HG03521 (cell line): ENCODE measurements at regions not wholly inside any gene's neighbourhood (a gene's known extent, or its start where the extent isn't known, plus 50 kb on each side); places are given as distances from the start of the nearest gene placed in this dataset.
"Not testable (repeated sequence)": the region's sequence is repeated elsewhere in the genome, so short reads cannot be mapped to it uniquely, and the experiment has no call there.

ENCODE experiments used
- ATAC-seq: cut with Tn5 transposase; IDR thresholded peaks from one replicate; pipeline ENCODE4 v1.9.1; 2021; ENCODE audit warnings: mild to moderate bottlenecking, moderate library complexity; ENCODE audit not compliant: unreplicated experiment

DNA sequence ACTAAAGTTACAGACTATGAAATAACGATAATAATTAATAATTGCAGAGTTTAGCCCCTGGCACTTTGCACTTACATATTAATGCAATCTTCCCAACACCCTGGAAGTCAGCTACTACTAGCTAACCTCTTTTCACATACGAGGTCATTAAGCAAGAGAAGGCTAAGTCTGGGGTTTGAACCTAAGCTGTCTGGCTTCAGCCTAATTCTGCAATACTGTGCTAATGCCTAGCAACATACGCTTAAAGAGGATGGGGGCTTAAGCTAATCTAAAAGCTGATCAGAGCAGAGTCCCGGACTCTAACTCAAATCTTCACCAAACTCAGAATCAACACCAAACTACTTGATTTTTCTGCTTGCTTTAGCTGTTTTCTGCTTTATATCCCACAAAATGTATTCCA, 168.7 kb upstream of the GNAI1 start:
- ATAC-seq, result no peak

DNA sequence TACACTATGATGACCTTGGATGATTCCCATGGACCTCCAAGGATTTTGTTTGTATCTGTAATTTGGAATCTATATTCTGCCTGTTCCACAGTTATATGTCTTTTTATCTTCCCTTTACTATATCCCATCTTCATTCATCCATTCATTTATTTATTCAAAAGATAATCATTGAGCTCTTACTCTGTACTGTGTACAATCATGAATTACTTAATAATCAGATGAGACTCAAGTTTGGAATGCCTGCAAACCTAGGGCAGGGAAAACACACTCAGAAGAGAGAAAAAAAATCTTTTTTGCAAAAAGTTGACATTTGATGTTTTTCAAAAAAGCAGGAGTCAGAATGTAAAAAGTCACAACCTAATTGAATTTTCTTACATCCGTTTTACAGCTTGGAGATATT, 170.2 kb upstream of the GNAI1 start:
- ATAC-seq, result no peak

DNA sequence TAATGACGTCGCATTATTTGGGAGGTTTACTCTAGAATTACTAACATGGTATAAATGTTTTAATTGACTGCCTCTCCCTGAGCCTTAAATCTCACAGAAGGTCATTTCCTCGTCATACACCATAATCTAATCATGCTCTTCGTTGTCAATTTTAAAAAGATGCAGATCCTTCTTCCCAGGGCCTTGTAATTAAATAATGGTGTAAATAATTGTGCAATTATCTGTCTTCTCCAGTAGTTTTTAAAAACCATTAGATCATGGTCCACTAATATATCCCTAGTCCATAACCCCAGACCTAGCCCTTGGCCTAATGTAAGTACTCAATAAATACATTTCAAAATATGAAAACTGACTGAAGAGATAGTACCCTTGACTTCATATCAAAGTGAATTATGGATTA, 181.5 kb upstream of the GNAI1 start:
- no peak for ATAC-seq

DNA sequence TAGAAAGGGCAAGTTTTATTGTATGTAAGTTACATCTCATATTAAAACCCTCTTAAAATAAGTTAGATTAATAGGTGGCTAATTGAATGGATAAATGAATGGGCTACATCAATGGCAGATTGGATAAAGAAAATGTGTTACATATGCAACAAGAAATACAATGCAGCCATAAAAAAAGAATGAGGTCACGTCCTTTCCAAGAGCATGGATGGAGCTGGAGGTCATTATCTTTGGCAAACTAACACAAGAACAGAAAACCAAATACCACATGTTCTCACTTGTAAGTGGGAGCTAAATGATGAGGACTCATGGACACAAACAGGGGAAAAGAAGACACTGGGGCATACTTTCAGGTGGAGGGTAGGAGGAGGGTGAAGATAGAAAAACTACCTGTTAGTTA, 182.2 kb upstream of the GNAI1 start:
- ATAC-seq, result no peak

DNA sequence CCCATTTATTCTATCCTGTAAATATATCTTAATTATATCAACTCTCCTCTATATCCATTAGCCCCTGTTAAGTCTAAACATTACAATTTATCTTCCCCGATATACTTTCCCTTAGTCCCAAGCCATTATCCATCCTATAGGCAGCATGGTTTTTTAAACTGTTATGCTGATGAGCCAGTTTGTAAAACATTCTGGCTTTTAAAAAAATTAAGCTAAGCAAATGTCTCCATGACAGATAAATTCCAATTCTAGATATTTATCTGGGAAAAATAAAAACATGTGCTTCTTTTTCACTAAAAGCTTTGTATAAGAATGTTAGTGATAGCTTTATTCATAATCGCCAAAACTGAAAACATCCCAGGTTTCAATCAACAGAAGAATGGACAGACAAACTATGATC, 183.2 kb upstream of the GNAI1 start:
- no peak for ATAC-seq

DNA sequence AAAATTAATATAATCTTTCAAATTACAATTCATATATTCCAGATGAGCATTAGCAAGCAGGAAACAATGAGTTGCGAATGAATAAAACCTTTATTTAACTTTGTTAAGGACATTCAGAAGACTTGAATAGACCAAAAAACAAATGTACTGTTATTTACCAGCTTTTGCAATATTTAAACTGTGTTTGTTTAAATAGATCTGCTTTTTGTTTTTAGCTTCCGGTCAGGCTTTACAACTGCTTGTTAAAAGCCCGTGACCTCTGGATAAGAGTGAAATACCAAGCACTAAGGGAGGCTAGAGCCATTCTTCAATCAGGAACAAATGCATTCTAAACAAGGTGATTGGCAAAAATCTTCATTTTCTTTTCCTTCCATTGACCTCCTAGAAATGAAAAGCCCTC, 184.9 kb upstream of the GNAI1 start:
- ATAC-seq, result no peak

DNA sequence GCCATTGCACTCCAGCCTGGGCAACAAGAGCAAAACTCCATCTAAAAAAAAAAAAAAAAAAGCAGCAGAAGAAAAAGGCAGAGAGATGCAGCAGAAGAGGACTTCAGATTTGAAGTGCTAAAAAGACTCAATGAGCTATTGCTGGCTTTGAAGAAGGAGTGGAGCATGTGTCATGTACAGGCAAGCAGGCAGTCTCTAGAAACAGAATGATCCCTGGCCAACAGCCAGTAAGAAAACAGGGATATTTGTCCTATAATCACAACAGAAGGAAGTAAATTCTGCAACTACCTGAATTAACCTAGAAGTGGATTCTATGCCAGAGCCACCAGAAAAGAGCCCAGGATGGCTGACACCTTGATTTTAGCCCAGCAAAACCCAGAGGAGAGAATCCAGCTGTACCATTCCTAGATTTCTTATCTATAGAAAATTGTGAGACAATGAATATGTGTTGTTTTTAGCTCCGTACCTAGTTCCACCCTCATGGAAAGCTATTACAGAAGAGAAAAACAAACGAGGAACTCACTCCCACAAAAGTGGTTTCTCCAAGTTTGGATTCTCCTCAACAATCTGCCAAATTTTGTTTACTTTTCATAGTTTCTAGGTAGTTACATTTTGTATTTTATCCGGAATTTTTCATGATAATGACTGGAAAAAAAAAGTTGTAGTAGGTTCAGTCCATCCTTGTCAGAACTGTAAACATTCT, 198.2 kb upstream of the GNAI1 start:
- ATAC-seq, result no peak

DNA sequence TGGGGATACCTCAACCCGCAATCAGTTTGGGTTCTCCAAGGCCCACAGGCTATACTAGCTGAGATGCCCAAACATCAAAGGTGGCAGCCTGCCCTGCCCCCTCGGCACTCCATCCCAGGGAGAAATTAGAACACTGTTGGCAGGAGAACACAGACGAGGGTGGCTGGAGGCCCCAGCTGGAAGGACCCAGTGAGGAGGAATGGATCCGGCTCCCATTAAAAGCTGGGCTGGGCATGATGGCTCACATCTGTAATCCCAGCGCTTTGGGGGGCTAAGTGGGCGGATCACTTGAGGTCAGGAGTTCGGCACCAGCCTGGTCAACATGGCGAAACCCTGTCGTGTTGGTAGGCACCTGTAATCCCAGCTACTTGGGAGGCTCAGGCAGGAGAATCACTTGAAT, 199.9 kb upstream of the GNAI1 start:
- ATAC-seq, result no peak

DNA sequence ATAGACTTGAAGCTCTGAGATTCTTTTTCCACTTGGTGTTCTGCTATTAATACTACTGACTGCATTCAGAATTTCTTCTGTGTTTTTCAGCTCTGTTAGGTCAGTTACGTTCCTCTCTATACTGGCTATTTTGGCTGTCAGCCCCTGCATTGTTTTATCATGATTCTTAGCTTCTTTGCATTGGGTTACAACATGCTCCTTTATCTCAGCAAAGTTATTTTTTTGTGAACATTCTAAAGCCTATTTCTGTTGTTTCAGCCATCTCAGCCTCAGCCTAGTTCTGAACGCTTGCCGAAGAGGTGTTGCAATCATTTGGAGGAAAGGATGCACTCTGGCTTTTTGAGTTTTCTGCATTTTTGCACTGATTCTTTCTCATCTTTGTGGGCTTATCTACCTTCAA, 201.5 kb upstream of the GNAI1 start:
- no peak for ATAC-seq

DNA sequence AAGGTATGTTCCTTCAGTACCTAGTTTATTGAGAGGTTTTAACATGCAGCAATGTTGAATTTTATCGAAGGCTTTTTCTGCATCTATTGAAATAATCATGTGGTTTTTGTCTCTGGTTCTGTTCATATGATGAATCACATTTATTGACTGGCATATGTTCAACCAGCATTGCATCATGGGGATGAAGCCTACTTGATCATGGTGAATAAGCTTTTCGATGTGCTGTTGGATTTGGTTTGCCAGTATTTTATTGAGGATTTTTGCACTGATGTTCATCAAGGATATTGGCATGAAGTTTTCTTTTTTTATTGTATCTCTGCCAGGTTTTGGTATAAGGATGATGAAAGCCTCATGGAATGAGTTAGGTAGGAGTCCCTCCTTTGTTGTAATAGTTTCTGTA, 204.0 kb upstream of the GNAI1 start:
- ATAC-seq, result no peak

DNA sequence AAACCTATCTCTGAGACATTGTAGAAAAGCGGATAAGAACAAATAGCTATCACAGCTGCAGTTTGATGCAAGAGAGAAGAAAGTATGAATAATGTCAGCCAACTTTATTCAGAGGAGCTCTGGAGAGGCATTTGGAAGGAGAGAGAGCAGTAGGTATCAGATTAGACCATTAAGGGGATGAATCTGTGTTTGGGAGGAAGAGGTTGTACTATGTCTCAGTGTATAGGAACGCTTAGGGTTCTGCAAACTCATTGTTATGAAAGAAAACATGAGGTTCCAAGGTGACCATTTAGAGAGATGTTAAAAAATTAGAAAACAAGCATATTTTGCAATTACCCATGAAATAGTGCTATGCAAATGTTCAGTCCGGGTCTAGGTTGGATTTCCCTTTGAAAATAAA, 207.5 kb upstream of the GNAI1 start:
- ATAC-seq, result no peak

DNA sequence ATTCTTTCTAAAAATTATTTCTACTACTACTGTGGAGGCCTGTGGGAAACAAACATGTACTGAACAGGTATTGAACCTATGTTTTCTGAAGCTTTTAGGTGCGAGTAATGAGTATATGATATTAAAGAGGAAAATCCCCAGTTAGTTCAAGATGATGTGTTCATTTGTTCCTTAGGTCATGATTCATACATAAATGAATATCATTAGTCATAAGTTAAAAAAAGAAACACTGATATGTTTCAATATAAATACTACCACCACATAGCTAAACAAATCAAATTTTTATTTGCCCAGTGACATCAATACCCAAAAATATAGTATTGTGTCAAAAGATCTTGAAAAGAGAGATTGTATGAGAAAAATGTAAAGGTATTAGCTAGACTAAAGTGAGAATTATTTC, 210.7 kb upstream of the GNAI1 start:
- ATAC-seq, result no peak

DNA sequence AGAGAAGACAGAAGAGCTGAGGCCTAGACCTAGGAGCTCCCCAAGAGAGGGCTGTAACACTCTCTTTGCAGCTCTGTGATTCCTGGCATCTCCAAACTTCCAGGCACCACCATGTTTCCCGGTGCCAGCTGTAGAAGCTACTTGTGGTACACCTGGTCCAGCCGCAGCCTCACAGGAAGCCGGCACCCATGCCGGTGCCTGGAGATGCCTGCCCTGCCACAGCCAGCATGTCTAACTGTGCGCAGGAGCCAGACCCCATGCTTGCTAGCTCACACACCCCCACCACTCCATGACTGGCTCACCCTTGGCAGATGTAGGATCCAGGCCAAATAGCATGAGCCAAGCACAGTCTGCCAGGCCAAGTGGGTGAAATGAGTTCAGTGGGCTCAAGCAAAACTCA, 211.7 kb upstream of the GNAI1 start:
- ATAC-seq, result no peak

DNA sequence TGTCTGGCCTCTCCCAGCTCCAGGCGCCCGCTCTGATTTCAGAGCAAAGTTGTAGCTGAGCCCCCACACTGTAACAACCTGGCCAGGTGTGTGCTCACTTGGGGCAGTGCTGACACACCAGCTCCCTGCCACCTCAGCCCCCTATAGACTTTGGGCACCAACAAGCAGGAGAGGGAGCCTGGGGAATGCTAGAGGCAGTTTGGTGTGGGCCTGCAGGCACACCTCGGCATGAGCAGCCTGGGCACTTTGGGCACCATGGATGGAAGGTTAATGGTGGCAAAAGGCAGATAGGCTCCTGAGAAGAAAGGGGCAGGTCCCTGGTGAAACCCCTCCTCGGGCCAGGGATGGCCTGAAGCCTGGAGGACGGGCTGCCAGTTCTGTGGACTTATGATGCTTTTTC, 212.7 kb upstream of the GNAI1 start:
- no peak for ATAC-seq

DNA sequence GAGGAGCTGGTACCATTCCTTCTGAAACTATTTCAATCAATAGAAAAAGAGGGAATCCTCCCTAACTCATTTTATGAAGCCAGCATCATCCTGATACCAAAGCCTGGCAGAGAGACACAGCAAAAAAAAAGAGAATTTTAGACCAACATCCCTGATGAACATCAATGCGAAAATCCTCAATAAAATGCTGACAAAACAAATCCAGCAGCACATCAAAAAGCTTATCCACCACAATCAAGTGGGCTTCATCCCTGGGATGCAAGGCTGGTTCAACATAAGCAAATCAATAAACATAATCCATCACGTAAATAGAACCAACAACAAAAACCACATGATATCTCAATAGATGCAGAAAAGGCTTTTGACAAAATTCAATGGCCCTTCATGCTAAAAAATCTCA, 216.0 kb upstream of the GNAI1 start:
- ATAC-seq, result not testable (repeated sequence)

DNA sequence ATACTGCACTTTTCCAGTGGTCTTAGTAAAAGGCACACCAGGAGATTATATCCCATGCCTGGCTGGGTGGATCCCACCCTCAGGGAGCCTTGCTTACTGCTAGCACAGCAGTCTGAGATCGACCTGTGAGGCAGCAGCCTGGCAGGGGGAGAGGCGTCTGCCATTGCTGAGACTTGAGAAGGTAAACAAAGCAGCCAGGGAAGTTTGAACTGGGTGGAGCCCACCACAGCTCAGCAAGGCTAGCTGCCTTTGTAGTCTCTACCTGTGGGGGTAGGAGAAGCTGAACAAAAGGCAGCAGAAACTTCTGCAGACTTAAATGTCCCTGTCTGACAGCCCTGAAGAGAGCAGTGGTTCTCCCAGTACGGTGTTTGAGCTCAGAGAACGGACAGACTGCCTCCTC, 219.3 kb upstream of the GNAI1 start:
- ATAC-seq, result not testable (repeated sequence)

DNA sequence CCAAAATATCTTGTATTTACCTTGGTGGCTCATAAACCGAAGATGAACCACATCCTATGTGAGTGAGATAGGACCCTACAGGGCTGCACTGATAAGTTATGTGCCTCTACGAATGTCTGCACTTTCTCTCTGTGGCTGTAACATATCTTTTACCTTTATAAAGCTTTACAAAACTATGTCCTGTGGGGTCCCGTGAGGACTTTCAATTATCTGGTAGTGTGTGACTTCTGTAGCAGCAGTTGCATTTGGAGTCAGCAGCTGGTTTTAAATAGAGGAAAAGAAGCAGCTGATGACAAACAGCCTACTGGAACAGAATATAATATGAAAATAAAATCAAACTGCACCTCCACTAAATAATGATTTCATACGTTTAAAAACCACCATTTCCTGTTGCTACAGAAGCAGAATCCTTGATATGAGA, 222.4 kb upstream of the GNAI1 start:
- no peak for ATAC-seq

DNA sequence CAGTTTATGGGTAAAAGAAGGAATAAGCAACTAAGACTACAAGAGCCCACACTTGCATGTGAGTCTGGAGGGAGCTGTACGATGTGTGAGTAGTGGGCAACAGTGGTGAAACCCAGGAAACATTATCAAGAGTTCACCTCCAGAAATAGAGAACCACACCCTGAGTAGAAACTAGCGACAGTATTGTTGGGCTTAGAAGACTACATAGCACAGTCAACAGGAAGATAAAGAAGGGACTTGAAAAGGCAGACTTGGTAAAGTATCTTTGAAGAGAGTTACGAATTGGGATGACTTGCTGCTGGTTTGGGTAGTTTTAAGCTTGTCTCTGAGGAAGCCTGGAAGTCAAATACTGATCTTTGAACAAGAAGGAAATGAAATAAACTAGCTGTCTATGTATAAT, 223.2 kb upstream of the GNAI1 start:
- no peak for ATAC-seq

DNA sequence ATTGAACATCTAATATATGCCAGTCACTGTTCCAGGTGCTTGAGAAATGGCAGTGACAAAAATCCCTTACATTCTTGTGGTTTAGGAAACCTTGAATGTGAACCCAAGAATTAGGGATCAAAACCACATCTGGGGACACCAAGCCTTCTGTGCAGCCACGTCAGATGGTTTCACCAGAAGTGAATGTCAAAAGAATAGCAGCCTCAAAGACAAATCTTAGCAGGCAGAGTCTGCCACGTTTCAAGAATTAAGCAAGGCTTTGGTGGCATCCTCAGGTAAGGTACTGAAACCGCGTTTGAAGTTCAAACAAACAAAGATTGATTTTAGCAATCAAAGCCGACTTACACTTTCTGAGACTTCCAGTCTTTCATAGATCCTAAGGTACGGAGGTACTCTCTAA, 225.5 kb upstream of the GNAI1 start:
- no peak for ATAC-seq

DNA sequence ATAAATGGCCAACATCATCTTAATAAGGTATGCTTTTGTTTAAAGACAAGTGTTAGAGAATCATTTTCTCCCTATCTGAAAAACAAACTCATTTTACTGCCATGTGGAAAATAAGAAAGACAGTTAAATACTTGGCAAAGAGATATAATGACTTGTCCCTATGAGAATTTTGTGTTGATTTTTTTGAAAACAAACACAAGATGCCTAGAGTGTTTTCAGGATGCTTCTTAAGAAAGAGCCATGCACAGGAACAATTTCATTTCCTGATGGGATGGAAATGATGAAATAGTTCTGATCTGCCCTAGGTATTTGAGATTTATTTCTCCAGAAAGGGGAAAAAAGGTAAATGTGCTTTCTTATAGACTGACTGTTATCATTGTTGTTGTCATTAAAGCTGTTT, 237.5 kb upstream of the GNAI1 start:
- no peak for ATAC-seq

DNA sequence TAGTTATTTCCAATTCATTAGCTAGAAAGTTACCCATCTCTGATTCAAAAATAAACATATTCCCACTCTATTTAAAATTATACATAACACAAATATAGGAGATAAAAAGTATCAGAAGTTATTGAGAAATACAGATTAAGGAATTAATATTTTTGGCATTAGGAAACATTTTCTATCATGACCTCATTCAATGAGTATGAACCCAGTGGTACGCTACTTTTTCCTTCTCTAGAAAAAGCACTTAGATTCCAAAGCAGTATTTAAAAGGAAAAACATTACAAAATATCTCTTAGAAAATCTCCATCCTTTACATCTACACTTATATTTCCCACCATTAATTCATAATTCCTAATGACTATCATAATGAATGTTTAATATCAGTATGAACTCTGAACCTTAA, 240.6 kb upstream of the GNAI1 start:
- no peak for ATAC-seq

DNA sequence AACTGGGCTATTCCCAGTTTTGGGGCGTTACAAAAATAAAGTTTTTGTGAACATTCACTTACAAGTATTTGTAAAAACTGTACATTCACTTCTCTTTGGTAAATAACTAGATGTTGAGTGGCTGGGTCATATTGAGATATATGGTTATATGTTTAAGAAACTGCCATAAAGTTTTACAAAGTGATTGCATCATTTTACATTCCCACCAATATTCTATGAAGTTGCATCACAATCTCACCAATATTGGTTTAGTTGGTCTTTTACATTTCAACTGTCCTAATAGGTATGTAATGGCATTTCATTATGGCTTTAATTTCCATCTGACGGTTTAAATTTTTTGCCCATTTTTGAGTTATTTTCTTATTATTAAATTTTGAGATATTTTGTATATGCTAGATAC, 251.7 kb upstream of the GNAI1 start:
- no peak for ATAC-seq

DNA sequence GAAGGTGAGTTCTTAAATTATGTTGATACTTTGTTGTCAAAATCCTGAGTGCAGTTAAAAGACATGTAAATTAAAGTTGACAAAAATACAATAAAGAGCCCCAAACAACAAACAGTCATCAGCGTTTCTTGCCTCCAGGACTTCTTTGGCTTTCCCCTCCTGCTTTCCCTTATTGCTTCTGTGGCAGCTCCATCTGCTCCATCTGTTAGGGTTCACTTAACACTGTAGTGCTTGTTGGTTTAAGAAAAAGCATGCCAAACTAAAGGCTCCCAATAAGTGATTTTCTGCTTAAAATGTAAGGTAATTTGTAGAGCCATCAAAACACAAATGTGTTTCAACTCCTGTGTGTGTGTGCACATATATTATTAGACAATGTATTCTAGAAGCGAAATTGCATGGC, 254.3 kb upstream of the GNAI1 start:
- no peak for ATAC-seq
